Right lobe of liver (tissue), 6 donors: ENCODE measurements at regions not wholly inside any gene's neighbourhood (a gene's known extent, or its start where the extent isn't known, plus 50 kb on each side); places are given as distances from the start of the nearest gene placed in this dataset.
"Not testable (repeated sequence)": the region's sequence is repeated elsewhere in the genome, so short reads cannot be mapped to it uniquely, and the experiment has no call there.

Experiments
- ATAC-seq, 4 donors: fragments of 200-7000 bp; cut with Tn5 transposase; one replicate each; pipeline ENCODE4 v1.9.1; 2020; ENCODE audit warnings: mild to moderate bottlenecking in 4 of 4, moderate library complexity in 4 of 4
- DNase-seq, 3 donors: peaks; one replicate each; pipeline ENCODE4 v3.0.0-alpha.2; 2020
- H3K27ac ChIP-seq, 3 donors: fragments of 200-600 bp; one replicate each; pipeline ENCODE4 v1.8.0; 2022
- H3K27me3 ChIP-seq, 2 donors: fragments of 200-600 bp; one replicate each; pipeline ENCODE4 v1.8.0; 2022
- H3K36me3 ChIP-seq, 4 donors: fragments of 200-600 bp; sonication (generic) in 1 of 4; one replicate each; pipeline versions ENCODE4 v1.5.1 to v1.8.0; 2017 to 2022; ENCODE audit warnings: control low read depth in 1 of 4
- H3K4me1 ChIP-seq, 4 donors: fragments of 200-600 bp; sonication (generic) in 1 of 4; one replicate each; pipeline versions ENCODE4 v1.5.1 to v1.8.0; 2017 to 2022; ENCODE audit warnings: control low read depth in 1 of 4
- H3K4me3 ChIP-seq, 3 donors: fragments of 200-600 bp; one replicate each; pipeline ENCODE4 v1.8.0; 2022
- H3K9me3 ChIP-seq, 4 donors: fragments of 200-600 bp; sonication (generic) in 1 of 4; one replicate each; pipeline versions ENCODE4 v1.5.1 to v1.8.0; 2017 to 2022; ENCODE audit warnings: control low read depth in 1 of 4
- CTCF ChIP-seq, 4 donors: fragments of 200-600 bp in 3 of 4; fragments of 450-650 bp in 1 of 4; IDR thresholded peaks; one replicate each; pipeline versions ENCODE4 v1.5.1 to v1.8.0; 2016 to 2022; ENCODE audit warnings: antibody characterized with exemption in 4 of 4, mild to moderate bottlenecking in 2 of 4
- POLR2A ChIP-seq: fragments of 450-650 bp; IDR thresholded peaks from one replicate; pipeline ENCODE4 v1.6.1; 2017; ENCODE audit warnings: antibody characterized with exemption, mild to moderate bottlenecking
- WGBS: methylation state at CpG from one replicate; pipeline ENCODE4 v1.1.6; 2018; ENCODE audit warnings: low coverage, low lambda C conversion rate; ENCODE audit not compliant: insufficient coverage; ENCODE audit errors: missing lambda C conversion rate; 5-methylcytosine and 5-hydroxymethylcytosine counted together
- intact Hi-C, 2 donors: fragments of 100-400 bp; cut with DNase I; formaldehyde crosslinking; loops; one replicate each; pipeline versions ENCODE4 v1.11.2 to v1.14.1; 2022
- donor health status: DM: no; HTN: yes; CAD: no.
- donor health status: DM: no; HTN: no; CAD: no.
- donor health status: DM: no; HTN: no; CAD: no.
- donor health status: DM: no; HTN: yes; CAD: no.
- donor health status: DM: no; HTN: yes; CAD: no.

- intact Hi-C loops = no loop called here
- no peak for TF ChIP-seq POLR2A
- no peak for TF ChIP-seq CTCF (IDR thresholded peaks at IDR 0.05)
- no peak for ATAC-seq
- Histone ChIP-seq H3K27ac (no peak overlapping the region), H3K27me3 (no peaks in the 10 kb centered on the region), H3K9me3 (no peaks in the 10 kb centered on the region), H3K4me3 (no peak overlapping the region), H3K36me3 (no peaks in the 10 kb centered on the region), H3K4me1 (no peaks in the 10 kb centered on the region)
- DNase-seq = no peak
- WGBS = 23% methylated on average over 1 of the region's 1 CpG
These were observed 148.8 kb upstream of the CACNA2D1 start for GRCh38 chr7:82592416-82592815.

- WGBS = 37% methylated on average over 3 of the region's 3 CpGs
- Histone ChIP-seq H3K27me3 (no peaks in the 10 kb centered on the region), H3K4me1 (no peaks in the 10 kb centered on the region), H3K27ac (no peak overlapping the region), H3K36me3 (no peaks in the 10 kb centered on the region), H3K9me3 (no peaks in the 10 kb centered on the region), H3K4me3 (no peak overlapping the region)
- intact Hi-C loops = no loop called here
- TF ChIP-seq CTCF (IDR thresholded peaks at IDR 0.05) (no peak), POLR2A (no peak)
- ATAC-seq = no peak
- no peak for DNase-seq
These were observed 135.5 kb upstream of the CACNA2D1 start for GRCh38 chr7:82579047-82579446.

- intact Hi-C loops = no loop called here
- ATAC-seq = no peak
- Histone ChIP-seq H3K4me1 (no peaks in the 10 kb centered on the region), H3K27ac (no peak overlapping the region), H3K36me3 (no peaks in the 10 kb centered on the region), H3K9me3 (no peaks in the 10 kb centered on the region), H3K4me3 (no peak overlapping the region), H3K27me3 (no peaks in the 10 kb centered on the region)
- 11% methylated on average over 1 of the region's 1 CpG for WGBS
- TF ChIP-seq CTCF (IDR thresholded peaks at IDR 0.05) (no peak), POLR2A (no peak)
- no peak for DNase-seq
These were observed 134.9 kb upstream of the CACNA2D1 start for GRCh38 chr7:82578430-82578829.

- no peaks in the 10 kb centered on the region for H3K27me3 ChIP-seq
- intact Hi-C loops = no loop called here
- H3K27ac ChIP-seq = no peak overlapping the region
- H3K9me3 ChIP-seq = no peaks in the 10 kb centered on the region
- peaks cover 0 to 8% (median 0%) of the 10 kb centered on the region in 4 donors for H3K4me1 ChIP-seq
- WGBS = 3% methylated on average over 9 of the region's 9 CpGs
- DNase-seq = peak; percentile 72 to 85 (median 81)
- TF ChIP-seq CTCF (IDR thresholded peaks at IDR 0.05) (peak; percentile 76 to 95 (median 90)), POLR2A (no peak)
- H3K36me3 ChIP-seq = no peaks in the 10 kb centered on the region
- ATAC-seq = peak; percentile 95 to 99 (median 97)
- no peak overlapping the region for H3K4me3 ChIP-seq
These were observed 128.8 kb upstream of the CACNA2D1 start for GRCh38 chr7:82572195-82572880.

- H3K4me3 ChIP-seq, H3K4me1 ChIP-seq, ATAC-seq, H3K27me3 ChIP-seq, H3K36me3 ChIP-seq, H3K27ac ChIP-seq, intact Hi-C loops, DNase-seq, H3K9me3 ChIP-seq: not testable (repeated sequence)
- WGBS = 42% methylated on average over 4 of the region's 4 CpGs
These were observed 127.5 kb upstream of the CACNA2D1 start for GRCh38 chr7:82571047-82571446.
